BJ (cell line): ENCODE measurements at regions not wholly inside any gene's neighbourhood (a gene's known extent, or its start where the extent isn't known, plus 50 kb on each side); places are given as distances from the start of the nearest gene placed in this dataset.
A peak's percentile ranks its signal among the peaks of the same experiment; 100 is the strongest.

ENCODE experiments used
- CTCF ChIA-PET: fragments of 350-600 bp; formaldehyde crosslinking; extraction: SDS; loops from one replicate; lab custom pipeline; 2021; ENCODE audit warnings: antibody characterized with exemption, inconsistent platforms; lab: Yijun Ruan, JAX
- POLR2A ChIA-PET: fragments of 300-600 bp; sonication (Branson Sonifier 250); formaldehyde crosslinking; extraction: SDS; loops from one replicate; lab custom pipeline; 2021; ENCODE audit warnings: antibody characterized with exemption; lab: Charles Lee
- DNase-seq: peaks from one replicate; pipeline ENCODE4 v3.0.0-alpha.2; 2011; ENCODE audit warnings: low read depth
- H3K27me3 ChIP-seq: 2 replicates; pipeline ENCODE4 v1.6.0; 2011; ENCODE audit warnings: low read length; ENCODE audit not compliant: control insufficient read depth, insufficient read depth
- H3K36me3 ChIP-seq: 2 replicates; pipeline ENCODE4 v1.5.1; 2011; ENCODE audit warnings: low read length; ENCODE audit not compliant: control insufficient read depth, insufficient read depth
- H3K4me3 ChIP-seq: 2 replicates; pipeline ENCODE4 v1.5.1; 2011; ENCODE audit warnings: low read depth, mild to moderate bottlenecking, control low read depth, low read length
- TF ChIP-seq, protein P1 (sequence below): IDR thresholded peaks from 2 replicates; pipeline ENCODE4 v1.5.1; 2011; ENCODE audit warnings: low read depth, mild to moderate bottlenecking, control low read depth, inconsistent platforms, low read length, moderate library complexity; ENCODE audit not compliant: insufficient read depth

DNA sequence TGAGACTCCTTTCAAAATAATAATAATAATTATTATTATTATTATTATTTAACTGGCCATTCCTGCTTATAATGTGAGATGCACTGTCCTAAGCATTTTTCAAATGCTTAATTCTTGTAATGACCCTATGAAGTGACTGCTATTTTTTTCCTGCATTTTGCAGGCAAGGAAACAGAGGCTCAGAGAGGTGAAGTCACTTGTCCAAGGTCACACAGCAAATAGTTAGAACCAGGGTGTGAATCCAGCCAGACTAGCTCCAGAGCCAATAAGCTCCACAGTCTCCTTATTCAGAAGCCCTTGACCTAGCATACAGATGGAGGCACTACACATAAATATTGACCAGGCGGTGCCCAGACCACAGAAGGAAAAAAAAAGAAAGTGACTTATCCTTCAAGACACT lies 77.5 kb upstream of the CACNA1A start:
- CTCF ChIA-PET, result interaction anchor here (0.6 to 1.4 kb wide), 3 partner anchors 138 to 218 kb away, joined by 3 read pairs; no protein-coding TSS in a partner anchor
- TF ChIP-seq, protein P1, sequence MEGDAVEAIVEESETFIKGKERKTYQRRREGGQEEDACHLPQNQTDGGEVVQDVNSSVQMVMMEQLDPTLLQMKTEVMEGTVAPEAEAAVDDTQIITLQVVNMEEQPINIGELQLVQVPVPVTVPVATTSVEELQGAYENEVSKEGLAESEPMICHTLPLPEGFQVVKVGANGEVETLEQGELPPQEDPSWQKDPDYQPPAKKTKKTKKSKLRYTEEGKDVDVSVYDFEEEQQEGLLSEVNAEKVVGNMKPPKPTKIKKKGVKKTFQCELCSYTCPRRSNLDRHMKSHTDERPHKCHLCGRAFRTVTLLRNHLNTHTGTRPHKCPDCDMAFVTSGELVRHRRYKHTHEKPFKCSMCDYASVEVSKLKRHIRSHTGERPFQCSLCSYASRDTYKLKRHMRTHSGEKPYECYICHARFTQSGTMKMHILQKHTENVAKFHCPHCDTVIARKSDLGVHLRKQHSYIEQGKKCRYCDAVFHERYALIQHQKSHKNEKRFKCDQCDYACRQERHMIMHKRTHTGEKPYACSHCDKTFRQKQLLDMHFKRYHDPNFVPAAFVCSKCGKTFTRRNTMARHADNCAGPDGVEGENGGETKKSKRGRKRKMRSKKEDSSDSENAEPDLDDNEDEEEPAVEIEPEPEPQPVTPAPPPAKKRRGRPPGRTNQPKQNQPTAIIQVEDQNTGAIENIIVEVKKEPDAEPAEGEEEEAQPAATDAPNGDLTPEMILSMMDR, result no peak
- Histone ChIP-seq H3K36me3 (no peaks in the 10 kb centered on the region), H3K4me3 (no peak overlapping the region), H3K27me3 (no peaks in the 10 kb centered on the region; the same call in 1 of the 2 replicates)
- no peak for DNase-seq
- POLR2A ChIA-PET, result no interaction called here

DNA sequence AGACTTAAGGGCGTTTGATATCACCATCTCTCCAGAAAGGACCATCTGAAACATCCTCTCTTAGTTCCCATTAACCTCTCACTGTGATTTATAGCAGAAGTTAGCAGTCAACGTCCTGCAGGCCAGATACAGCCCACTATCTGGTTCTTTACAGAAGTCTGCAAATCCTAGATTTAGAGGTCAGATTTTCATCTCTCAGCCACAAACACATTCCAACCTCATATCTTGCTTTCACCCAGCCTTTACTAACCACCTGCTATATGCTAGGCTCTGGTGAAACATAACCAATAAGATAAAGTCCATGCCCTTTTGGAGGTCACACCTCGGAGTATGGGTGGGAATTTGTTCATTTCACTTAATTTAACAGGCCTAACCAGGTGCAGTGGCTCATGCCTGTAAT lies 76.8 kb upstream of the CACNA1A start:
- DNase-seq, result no peak
- H3K36me3 ChIP-seq, result no peaks in the 10 kb centered on the region
- TF ChIP-seq, protein P1, result no peak
- no peaks in the 10 kb centered on the region; the same call in 1 of the 2 replicates for H3K27me3 ChIP-seq
- ChIA-PET POLR2A (no interaction called here), CTCF (interaction anchor here (0.6 to 0.9 kb wide), 2 partner anchors 216 to 217 kb away, joined by 3 read pairs; no protein-coding TSS in a partner anchor)
- no peak overlapping the region for H3K4me3 ChIP-seq

DNA sequence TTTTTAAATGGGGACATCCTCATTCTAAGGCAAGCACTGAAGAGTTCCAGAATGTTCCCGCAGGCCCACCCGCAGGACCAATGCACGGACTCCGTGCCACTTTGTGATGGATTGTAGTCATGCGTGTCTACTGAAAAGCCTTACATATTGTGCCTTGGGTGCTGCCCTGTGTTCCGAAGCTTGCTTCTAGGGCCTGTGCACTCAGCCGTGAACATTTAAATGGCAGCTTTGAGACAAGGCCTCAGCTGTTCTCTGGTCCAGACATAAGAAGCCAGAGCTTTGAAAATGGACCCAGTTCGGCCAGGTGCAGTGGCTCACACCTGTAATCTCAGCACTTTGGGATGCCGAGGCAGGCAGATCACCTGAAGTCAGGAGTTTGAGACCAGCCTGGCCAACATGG lies 75.3 kb upstream of the CACNA1A start:
- no peak overlapping the region for H3K4me3 ChIP-seq
- TF ChIP-seq, protein P1, result no peak
- POLR2A ChIA-PET, result interaction anchor here (0.6 kb wide), 1 partner anchor 289 kb away, joined by 3 read pairs; no protein-coding TSS in a partner anchor
- no peak for DNase-seq
- H3K36me3 ChIP-seq, result no peaks in the 10 kb centered on the region
- no peaks in the 10 kb centered on the region; the same call in 1 of the 2 replicates for H3K27me3 ChIP-seq
- CTCF ChIA-PET, result interaction anchor here (5.0 kb wide), 1 partner anchor 8 kb away, joined by 43 read pairs; no protein-coding TSS in a partner anchor

DNA sequence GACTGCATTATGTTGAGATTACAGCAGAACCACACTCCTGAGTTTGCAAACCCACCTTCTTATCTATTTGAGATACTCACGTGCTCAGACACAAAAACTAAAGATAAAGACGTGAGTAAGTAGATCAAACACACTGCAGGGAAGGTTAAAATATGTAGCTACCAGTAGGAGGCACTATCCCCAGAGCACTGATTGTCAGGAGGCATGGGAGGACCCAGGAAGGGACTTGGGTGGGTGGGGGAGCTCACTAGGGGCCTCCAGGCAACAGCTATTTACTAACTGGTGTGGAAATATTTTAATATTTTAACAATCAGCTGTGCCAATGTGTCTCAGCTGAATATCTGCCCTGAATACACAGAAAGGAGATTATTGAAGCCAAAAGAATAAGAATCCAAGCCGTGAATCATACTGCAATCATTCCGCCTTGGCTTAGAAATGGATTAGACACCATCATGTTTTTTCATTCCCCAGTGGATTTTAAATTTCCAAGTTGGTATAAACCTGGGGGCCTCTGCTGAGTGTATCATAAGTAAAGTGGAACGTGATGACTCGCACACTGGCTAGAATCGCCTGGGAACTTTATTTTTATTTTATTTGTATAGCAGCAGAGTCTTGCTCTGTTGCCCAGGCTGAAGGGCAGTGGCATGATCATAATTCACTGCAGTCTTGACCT lies 73.2 kb upstream of the CACNA1A start:
- CTCF ChIA-PET, result interaction anchor here (1.1 to 5.0 kb wide), 5 partner anchors 9 to 492 kb away, joined by 3 to 43 read pairs (median 4); no protein-coding TSS in a partner anchor

DNA sequence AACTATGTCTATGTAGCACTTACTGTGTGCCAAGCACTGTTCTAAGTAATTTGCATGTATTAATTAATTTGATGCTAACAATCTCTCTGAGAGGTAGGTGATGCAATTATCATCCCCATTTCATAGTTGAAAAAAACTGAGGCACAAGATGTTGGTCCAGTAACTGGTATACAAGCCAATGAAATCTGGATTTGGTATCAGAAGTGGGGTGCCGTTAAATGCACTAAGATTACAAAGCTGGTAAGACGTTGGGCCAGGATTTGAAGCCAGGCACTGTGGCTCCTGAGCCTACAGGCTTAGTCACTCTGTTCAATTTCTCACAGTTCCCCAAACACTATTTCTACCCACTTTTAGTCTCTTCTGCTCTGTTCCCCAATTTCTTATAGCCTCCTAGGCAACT lies 70.4 kb upstream of the CACNA1A start:
- TF ChIP-seq, protein P1, result no peak
- no peak for DNase-seq
- ChIA-PET POLR2A (no interaction called here), CTCF (interaction anchor here (0.8 to 5.0 kb wide), 3 partner anchors 12 to 611 kb away, joined by 3 to 43 read pairs (median 14); no protein-coding TSS in a partner anchor)
- Histone ChIP-seq H3K36me3 (no peaks in the 10 kb centered on the region), H3K27me3 (no peaks in the 10 kb centered on the region; the same call in 1 of the 2 replicates), H3K4me3 (no peak overlapping the region)

More for the DNA sequence above, 73.2 kb upstream of the CACNA1A start:
- H3K27me3 ChIP-seq, result no peaks in the 10 kb centered on the region; the same call in 1 of the 2 replicates
- DNase-seq, result peak; percentile 30
- H3K4me3 ChIP-seq, result no peak overlapping the region
- POLR2A ChIA-PET, result no interaction called here
- TF ChIP-seq, protein P1, result no peak
- H3K36me3 ChIP-seq, result no peaks in the 10 kb centered on the region
